ENCODE measurements at regions not wholly inside any gene's neighbourhood (a gene's known extent, or its start where the extent isn't known, plus 50 kb on each side); places are given as distances from the start of the nearest gene placed in this dataset.
"Not testable (repeated sequence)": the region's sequence is repeated elsewhere in the genome, so short reads cannot be mapped to it uniquely, and the experiment has no call there.

- no peak for DNase-seq
Observed at GRCh38 chr1:193402037-193402436, 215.6 kb upstream of the B3GALT2 start.

- no peak for DNase-seq
Observed at GRCh38 chr1:193394336-193394735, 207.9 kb upstream of the B3GALT2 start.

DNA sequence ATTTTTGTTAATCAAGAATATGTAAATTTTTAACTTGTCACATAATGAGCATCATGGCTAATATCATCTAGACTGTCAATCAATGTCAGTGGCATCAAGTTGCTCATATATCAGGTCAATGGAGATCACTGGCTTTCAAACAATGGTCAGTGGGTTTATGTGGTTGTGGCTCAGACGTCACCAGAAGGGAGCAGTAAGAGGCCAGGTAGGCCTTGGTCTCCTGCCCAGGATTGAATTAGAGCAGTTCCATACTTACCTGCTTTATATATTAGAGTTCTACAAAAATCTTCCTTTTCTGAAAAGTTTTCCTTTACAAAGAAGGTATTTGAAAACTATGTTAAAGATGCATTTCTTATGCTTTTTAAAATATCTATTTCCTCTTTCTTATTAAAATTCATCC, 206.3 kb upstream of the B3GALT2 start:
- no peak for DNase-seq

DNA sequence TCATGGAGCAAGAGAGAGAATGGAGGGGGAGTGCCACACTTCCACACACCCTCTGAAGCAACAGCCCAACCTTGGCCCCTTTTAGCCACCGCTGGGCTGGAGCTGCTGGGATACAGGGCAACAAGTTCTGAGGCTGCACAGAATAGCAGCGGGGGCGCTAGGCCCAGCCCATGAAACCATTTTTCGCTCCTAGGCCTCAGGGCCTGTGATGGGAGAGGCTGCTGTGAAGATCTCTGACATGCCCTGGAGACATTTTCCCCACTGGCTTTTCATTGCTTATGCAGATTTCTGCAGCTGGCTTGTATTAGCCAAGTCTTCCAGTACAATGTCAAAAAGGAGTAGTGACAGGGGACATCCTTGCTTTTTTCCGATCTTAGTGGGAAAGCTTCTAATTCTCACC, 202.3 kb upstream of the B3GALT2 start:
- no peak for DNase-seq

DNA sequence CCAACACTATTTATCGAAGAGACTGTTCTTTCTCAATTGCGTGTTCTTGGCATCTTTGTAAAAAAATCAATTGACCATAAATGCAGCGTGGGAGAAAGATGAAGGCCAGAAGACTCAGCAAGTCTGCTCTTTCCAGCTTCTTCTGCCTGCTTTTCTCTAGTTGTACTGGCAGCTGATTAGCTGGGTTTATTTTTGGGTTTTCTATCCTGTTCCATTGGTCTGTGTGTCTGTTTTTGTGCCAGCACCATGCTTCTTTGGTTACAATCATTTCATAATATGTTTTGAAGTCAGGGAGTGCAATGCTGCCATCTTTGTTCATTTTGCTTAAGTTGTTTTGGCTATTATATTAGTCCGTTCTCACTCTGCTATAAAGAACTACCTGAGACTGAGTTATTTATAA, 201.8 kb upstream of the B3GALT2 start:
- no peak for DNase-seq

- no peak for DNase-seq
Observed at GRCh38 chr1:193387406-193387805, 201.0 kb upstream of the B3GALT2 start.

- not testable (repeated sequence) for DNase-seq
Observed at GRCh38 chr1:193378451-193378850, 192.0 kb upstream of the B3GALT2 start.

DNA sequence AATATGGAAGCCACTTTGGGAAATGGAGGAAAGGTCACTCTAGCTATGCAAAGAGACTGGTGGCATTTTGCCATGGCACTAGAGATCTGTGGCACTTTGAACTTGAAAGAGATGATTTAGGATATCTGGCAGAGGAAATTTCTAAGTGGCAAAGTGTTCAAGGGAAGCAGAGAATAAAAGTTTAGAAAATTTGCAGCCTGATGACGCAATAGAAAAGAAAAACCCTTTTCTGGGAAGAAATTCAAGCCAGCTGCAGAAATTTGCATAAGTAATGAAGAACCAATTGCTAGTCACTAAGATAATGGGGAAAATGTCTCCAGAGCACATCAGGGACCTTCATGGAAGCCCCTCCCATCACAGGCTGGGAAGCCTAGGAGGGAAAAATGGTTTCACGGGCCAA, 191.1 kb upstream of the B3GALT2 start:
- DNase-seq, result no peak

DNA sequence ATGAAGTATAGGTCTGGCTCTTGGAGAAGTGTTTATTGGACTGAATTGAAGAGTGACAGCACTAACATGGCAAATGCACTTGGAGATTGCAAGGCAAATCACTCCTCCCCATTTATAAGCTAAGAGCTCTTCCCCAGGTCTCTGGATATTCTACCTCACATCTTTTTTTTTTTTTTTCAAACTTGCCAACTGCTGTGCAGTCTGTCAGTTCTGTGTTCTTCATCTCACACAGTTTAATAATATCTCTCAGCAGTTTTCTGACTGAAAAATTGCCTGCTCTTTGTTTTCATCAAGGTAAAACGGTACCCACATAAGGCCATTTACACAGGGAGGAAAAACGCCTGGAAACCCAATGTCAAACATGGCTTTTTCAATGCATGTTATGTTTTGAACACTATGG, 186.1 kb upstream of the B3GALT2 start:
- no peak for DNase-seq

GRCh38 chr1:193368302-193368701, 181.9 kb upstream of the B3GALT2 start:
- DNase-seq, result no peak

GRCh38 chr1:193367863-193368262, 181.4 kb upstream of the B3GALT2 start:
- DNase-seq, result no peak

DNA sequence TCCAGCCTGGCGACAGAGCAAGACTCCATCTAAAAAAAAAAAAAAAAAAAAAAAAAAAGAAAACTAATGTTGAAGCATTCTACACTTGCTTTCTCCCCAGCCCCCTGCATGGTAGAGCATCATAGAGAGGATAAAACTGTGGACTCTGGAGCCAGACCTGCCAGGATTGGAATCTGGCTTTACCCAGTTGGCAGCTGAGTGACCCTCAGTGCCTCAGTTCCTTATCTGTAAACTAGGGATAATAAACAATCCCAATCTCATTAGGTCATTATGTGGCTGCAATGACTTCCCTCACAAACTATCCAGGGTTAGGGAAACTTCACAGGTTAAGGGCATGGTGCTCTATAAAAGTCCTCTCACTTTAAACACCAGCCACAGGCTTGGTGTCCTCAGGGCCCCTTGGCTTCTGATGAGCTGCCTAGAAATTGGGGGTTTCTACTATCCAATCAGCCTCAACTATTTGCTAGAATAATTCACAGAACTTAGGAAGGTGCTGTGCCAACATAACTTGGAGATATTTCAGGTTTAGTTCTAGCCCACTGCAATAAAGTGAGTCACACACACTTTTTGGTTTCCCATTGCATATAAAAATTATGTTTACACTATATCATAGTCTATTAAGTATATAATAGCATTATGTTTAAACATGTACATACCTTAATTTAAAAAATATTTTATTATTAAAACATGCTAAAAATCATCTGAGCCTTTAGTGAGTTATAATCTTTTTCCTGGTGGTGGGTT, 180.5 kb upstream of the B3GALT2 start:
- DNase-seq, result no peak

GRCh38 chr1:193365966-193366365, 179.6 kb upstream of the B3GALT2 start:
- no peak for DNase-seq

DNA sequence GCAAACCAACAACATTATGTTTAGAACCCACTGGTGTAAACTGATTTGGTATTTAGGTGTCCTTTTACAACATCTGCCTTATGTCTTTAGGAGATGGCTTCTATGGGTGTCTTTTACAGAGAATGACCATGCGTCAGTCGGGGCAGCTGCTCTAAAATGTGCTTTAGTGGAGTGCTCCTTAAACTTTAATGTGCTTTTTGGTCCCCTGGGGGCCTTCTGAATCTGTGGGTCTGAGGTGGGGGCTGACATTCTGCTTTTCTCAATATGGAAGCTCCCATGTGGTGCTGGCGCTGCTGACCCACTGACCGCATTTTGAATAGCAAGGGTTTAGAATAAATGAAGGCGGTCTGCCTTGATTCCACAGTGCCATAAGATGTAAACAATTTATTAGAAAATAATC, 173.2 kb upstream of the B3GALT2 start:
- DNase-seq, result no peak

DNA sequence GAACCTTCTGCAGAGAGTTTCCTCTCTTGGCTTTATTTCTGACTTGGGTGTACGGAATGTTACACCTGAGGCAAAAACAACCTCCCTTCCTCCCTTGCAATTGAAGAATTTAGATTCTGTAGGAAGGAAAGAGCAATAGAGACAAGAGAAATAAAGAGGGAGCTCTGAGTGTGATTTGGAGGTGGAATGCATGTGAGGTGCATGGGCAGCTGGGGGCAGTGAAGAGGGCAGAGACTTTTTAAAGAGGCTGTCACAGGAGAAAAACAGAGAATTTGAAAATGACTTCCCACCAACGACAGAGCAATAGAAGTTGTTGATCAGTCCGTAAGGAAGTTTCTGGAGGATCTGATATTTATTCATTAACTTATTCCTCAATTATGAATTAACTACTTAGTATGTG, 172.0 kb upstream of the B3GALT2 start:
- no peak for DNase-seq

GRCh38 chr1:193356249-193356648, 169.8 kb upstream of the B3GALT2 start:
- no peak for DNase-seq

DNA sequence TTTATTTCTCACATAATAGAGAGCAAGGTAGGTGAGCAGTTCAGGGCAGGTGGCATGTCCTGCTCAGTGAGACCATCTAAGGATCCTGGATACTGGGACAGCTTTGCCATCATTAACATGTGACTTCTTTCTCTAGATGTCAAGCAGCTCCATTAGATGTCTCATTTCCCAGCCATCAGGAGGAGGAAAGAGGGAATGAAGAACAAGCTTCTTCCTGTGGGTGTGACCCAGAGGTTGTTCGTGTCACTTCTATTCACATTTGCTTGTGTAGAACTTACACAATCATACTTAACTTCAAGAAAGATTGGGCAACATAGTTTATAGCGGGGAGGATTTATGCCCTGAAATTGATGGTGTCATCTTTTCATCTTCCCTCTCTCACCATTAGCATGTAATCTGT, 169.2 kb upstream of the B3GALT2 start:
- DNase-seq, result no peak

GRCh38 chr1:193355178-193355577, 168.8 kb upstream of the B3GALT2 start:
- no peak for DNase-seq

GRCh38 chr1:193348769-193349535, 162.5 kb upstream of the B3GALT2 start:
- DNase-seq, result no peak

- no peak for DNase-seq
Observed at GRCh38 chr1:193348091-193348768, 161.8 kb upstream of the B3GALT2 start.

- no peak for DNase-seq
Observed at GRCh38 chr1:193346085-193346484, 159.7 kb upstream of the B3GALT2 start.

DNA sequence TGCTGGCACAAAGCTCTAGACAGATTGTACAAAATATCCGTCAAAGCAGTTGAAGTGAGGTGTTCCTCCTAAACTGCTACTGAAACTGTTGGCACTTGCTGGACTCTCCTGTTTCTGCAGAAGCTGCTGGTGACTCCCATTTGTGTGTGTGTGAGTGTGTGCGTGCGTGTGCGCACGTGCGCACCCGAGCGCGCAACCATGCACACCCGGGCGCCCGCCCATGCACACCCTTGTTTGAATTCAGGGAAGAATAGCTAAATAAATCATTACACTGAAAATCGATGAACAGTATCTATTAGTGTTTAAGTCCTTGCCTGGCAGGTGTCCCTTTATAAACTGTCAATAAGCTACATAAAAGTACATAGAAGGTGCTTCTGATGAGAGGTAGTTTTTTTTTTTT, 156.4 kb upstream of the B3GALT2 start:
- no peak for DNase-seq

DNA sequence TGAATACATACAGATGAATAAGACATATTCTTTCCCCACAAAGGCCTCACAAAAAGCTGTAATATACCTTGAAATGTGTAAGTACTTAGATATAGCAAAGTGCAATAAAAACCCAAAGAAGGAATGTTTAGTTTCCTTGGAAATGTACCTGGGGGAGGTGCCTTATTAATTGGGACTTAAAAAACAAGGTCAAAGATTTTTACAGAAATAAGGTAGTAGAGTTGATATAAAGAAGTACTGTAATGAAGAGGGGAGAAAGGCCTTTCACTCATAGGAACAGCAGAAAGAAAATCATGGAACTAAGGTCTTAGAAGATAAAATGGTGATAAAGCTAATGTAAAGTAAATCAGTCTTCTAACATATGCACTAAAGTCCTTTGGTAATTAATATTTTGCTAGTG, 153.9 kb upstream of the B3GALT2 start:
- DNase-seq, result no peak

DNA sequence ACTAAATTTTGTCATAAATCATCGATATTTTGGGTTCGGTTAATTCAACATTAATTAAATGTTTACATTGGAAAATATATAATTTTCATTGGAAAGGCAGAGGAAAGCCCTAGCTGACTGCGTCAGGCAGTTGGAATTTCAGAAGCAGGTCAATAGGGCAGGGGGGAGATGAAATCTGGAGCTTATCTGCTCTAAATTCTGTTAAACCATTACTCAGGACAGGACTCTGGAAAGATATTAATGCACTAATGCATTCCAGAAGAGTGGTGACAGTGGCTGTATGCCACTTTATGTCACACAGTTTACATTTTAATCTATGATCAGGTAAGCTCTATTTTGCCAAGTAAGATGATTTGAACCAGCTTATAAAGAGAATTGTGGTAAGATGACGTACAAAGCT, 153.0 kb upstream of the B3GALT2 start:
- no peak for DNase-seq
